ENCODE measurements at regions not wholly inside any gene's neighbourhood (a gene's known extent, or its start where the extent isn't known, plus 50 kb on each side); places are given as distances from the start of the nearest gene placed in this dataset.

DNA sequence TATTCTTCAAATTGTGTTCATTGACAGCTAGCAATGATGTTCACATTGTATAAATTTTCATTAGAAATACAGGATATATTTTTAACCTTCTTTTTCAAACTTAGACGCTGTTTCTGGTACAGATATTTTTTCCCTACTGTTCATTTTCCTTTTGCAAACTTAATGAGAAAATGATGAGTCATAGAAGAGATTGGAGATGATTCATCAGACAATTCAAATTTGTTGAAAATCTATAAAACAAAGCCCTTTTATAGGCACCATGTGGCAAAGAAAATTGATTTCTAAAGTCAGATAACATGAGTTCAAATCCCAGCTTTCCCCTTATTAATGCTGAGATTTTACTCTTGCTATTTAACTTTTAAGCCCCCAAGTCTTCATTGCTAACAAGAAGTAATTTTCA is 728.8 kb upstream of the DDX18 start:
- no peak for DNase-seq

DNA sequence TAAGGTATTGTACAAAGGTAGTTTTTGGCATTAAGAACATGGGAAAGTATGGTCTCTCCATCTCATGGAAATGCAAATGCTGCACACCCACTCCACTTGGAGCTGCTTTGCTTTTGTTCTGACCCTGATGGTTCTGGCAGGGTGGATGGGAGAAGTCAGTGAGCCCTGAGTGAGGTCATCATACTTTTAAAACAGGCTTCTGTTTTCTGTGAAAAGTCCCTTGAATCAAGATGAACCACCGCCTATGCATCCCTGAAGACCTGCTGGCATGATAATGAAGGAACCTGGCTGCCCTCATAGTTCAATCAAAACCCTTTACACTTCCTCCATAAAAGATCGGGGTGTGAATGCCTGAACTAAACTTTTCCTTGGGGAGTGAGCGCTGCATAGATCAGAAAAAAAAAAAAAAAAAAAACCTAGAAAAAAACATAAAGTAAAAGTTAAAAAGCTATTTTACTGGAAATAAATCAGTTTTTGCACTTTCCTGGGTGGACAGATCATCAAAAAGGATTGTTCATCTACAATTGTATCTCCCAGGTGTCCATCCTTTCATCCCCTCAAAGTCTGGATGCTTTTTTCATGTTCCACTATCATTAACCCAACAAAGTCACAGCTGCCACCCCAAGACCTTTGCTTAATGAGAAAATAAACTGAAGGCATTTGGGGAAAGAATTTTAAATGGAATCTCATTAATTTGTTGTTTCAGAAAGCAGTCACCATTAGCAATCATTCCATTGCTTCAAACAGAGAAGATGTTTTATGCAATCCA is 728.1 kb upstream of the DDX18 start:
- no peak for DNase-seq

DNA sequence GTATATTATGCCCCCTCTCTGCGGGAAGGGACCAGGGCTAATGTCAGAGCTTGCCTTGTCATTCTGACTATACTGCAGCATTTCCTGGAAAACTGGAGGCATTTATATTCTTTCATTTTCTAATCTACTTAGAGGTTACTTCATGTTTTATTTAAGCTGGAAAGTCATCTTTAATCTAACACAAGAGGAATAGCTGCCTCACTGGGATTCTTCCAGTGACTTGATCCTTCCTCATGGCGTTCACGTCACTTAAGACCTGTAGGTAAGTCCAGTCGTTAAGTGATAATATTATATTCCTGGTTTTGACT is 727.6 kb upstream of the DDX18 start:
- DNase-seq = no peak

DNA sequence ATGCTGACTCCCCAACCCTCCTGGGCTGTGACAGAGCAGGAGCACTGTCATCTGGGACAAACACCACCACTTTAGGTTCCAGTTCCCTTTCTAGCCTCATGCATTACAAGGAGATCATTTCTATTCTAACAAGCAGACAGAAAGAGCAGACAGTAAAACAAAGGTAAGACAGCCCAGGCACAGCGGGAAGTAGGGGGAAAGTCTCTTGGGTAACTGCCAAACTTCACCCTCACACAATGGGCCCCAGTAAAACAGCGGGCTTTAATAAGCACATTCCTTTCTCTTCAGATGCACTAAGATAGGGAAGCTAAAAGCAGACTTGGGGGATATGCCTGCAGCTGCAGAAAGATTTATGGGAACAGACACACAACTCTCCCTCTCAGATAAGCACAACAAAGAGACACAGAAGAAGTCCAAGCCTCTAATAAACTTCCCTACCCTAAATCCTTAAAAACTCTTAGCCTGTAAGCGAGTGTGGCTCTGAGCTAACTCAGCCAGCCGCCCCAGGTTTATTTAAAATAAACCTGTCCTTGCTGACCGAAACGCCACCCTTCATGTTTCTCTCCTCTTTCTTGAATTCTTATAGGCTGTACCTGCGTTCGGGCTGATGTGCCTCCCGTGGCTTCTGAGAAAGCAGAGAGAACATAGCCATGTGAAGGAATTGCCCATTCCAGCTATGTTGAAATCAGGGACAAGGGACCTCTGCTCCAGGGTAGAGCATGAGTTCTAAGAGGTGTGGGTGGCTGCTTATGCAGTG is 726.8 kb upstream of the DDX18 start:
- DNase-seq = no peak

DNA sequence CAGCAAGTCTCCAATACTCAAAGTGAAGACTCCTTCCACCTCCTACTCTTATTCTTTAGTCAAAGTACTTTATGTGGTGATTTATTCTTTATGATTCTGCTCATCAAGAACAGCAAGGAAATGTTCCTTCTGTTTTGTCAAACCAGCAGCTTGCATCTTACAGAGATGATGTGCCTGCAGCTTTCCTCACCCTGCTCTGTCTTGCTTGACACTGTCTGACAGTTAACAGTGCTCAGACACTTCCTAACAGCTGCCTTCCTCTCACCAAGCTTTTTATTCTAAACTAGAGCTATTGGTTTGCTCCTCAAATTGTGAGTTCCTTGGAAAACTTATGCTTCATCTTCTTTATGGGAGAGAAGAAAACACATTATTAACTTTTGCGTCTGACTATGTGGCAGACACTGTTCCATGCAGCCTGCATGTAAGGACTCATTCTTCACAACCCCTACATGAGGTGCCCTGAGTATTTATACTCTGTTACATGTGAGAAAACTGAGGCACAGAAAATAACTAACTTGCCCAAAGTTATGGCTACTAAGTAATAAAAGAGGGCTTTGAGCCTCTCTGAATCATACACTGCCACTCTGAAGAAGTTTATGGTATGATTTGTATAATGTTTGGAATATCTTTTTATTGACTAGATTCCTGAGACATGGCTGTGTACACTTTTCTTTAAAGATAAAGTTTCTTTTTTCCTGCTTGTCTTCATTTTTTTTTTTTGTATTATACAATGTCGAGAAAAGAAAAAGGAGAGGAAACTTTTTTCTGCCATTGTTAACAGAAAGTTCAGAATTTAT is 723.3 kb upstream of the DDX18 start:
- no peak for DNase-seq

DNA sequence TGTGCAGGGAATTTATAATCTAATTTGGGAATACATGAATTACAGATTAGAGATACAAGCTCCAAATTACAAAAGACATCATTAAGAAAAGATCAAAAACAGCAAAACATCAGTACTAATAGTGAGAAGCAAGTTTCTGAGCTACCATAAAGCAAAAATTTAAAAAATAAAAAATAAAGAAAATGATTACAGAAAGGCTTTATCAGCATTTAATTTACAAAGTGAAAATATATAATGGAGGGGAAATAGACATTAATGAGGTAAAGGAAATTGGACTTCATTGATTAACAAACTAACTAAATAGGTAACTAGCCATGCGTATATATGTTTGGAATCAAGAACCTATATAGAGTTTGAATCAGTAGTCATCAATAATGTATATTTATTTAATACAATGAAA is 712.9 kb upstream of the DDX18 start:
- DNase-seq = no peak

DNA sequence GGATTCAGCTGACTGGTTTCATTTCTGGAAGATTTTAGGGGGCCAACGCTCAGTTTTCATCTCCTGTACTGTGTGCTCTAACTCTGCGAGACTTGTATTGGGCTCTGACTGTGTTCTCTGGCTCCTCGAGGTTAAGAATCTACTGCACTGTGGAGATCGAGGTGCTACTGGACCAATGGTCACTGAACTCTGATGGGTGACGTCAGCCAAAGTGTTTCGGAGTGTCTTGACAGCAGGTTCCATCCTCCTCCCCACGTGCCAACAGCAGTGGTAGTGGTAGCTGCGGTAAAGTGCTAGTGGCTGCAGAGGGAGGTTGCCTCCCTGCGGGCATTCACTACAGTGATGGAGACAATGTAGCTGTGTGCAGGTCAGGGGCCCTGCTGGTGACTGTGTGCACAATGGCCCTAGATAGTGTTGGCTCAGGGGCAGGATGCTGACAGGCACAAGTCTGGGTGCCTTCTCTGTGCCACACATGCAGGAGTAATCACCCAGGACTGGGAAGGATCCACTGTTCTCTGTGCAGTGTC is 705.7 kb upstream of the DDX18 start:
- no peak for DNase-seq

DNA sequence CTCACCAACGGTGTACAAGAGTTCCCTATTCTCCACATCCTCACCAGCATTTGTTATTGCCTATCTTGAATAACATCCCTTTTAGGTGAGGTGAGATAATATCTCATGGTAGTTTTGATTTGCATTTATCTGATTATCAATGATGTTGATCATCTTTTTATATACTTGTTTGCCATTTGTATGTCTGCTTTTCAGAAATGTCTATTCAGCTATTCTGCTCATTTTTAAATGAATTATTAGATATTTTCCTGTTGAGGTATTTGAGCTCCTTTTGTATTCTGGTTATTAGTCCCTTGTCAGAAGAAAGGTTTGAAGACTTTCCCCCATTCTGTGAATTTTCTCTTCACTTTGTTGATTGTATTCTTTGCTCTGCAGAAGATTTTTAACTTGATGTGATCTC is 695.5 kb upstream of the DDX18 start:
- DNase-seq = no peak

DNA sequence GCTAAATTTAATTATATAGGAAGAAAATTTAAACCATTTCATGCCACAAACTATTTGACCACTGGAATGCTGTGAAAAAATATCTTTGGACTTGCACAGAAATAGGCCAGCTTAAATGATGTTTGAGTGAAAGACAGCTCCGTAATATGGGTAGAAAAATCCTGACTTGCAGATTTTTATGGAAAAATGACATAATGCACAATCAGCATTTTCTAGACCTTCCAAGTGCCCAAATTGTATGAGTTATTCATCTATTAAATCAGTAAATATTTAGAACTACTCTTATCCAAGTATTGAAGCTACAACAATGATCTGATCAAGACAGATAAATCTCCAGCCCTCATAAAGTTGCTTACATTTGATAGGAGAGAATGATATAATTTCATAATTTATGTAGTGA is 691.1 kb upstream of the DDX18 start:
- DNase-seq = no peak

DNA sequence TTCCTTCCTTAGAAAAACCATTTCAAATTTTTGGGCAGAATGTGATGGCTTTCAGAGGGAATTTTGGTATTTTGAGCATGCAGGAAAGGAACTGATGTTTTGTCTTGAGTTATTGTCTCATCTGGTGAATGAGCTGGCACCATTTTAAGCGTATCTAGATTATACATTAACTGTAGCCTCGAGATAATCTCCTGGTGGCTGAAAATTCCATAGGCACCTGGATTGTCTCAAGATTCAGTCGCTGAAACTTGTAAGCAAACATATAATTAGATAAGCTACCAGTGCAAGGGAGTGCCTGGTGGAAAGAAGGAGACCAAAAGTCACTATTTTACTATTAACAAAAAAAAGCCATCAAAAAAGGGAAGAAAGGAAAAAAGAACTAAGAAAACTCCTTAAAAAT is 687.8 kb upstream of the DDX18 start:
- no peak for DNase-seq

DNA sequence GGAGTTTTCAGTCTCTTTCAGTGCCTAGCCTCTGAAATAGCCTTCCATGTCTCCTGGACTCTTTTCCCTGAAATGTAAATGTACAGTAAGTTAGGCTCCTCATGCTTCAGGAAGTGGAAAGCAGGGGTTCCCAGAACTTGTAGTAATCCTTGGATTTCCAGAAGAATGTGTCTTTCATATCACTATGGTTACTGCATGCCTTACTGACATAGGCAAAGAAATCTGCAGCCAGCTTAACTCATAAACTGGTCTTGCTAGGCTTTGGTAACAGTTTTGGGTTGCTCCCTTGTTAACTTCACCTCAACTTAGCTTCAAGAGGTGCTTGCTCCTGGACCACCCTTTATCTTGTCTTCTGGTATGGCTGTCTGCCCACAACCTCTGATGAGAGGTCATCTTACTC is 686.8 kb upstream of the DDX18 start:
- no peak for DNase-seq

DNA sequence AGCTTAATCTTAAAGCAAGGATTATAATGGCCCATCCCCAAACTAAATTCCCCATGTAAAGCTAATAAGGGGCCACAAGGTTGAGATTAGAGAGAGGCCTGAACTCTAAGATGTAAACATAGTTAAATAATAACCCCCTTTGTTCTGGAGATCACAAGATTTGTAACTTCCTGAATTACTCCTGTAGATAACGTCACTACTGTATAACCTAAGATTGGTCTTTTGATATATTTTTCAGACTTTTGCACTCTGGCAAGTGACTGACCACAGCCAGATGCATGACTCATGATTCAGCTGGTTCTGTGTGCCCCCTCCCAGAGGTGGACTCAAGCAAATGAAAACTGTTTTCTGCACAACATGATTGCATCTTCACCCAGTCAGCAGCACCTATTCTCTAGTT is 686.0 kb upstream of the DDX18 start:
- DNase-seq = no peak

DNA sequence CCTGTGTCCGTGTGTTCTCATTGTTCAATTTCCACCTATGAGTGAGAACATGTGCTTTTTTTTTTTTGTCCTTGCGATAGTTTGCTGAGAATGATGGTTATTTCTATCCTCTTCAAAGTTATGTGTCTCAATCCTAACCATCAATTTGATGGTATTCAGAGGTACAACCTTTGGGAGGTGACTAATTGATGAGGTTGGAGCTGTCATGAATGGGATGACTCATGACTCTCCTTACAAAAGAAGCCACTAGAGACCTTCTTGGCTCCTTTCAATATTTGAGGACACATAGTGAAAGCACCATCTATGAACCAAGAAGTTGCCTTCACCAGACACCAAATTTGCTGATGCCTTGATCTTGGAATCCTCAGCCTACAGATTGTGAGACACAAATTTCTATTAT is 677.1 kb upstream of the DDX18 start:
- no peak for DNase-seq

DNA sequence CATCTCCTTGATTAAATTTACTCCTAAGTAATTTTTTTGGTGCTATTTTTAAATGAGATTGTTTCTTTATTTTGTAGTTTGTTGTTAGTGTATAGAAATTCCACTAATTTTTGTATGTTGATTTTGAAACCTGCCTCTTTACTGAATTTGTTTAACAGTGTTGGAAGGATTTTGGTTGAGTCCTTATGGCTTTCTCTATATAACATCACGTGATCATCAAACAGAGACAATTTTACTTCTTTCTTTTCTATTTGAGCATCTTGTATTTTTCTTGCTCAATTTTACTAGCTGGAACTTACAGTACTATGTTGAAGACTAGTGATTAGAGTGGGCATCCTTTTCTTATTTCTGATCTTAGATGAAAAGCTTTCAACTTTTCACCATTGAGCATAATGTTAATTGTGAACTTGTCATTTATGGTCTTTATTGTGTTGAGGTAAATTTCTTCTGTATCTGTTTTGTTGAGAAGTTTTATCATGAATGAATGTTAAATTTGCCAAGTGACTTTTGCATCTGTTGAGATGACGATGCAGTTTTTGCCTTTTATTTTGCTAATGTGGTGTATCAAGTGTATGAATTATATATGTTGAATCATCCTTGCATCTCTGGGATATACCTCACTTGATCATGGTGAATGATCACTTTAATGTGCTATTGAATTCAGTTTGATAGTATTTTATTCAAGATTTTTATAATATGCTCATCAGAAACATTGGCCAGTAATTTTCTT is 645.3 kb upstream of the DDX18 start:
- DNase-seq = no peak

DNA sequence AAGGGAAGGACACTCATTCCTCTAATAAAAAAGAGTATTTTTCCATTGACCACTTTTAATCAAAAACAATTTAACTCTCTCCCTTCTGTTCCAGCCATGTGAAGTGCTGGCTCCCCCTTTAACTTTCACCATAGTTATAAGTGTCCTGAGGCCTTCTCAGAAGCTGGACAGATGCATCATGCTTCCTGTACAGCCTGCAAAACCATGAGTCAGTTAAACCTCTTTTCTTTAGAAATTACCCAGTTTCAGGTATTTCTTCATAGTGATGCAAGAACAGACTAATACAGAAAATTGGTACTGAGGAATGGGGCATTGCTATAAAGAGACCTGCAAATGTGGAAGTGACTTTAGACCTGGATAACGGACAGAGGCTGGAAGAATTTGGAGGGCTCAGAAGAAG is 643.6 kb upstream of the DDX18 start:
- DNase-seq = no peak

DNA sequence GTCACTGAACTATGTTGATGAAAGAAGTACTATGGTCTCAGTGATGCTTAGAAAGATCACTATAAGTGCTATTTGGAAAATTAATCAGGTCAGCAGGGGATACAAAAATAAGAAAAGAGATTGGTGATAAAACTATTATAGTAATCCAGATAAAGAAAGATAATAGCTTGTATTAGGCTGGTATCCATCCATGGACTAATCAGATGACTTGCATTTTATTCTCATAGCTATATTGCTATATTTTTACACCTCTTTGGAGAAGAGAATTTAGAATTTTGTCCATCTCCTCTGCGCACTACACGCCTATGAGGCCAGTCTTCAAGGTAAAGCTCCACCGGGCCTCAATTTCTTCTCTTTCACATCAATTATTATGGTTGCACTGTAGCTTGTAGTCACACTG is 635.1 kb upstream of the DDX18 start:
- no peak for DNase-seq

DNA sequence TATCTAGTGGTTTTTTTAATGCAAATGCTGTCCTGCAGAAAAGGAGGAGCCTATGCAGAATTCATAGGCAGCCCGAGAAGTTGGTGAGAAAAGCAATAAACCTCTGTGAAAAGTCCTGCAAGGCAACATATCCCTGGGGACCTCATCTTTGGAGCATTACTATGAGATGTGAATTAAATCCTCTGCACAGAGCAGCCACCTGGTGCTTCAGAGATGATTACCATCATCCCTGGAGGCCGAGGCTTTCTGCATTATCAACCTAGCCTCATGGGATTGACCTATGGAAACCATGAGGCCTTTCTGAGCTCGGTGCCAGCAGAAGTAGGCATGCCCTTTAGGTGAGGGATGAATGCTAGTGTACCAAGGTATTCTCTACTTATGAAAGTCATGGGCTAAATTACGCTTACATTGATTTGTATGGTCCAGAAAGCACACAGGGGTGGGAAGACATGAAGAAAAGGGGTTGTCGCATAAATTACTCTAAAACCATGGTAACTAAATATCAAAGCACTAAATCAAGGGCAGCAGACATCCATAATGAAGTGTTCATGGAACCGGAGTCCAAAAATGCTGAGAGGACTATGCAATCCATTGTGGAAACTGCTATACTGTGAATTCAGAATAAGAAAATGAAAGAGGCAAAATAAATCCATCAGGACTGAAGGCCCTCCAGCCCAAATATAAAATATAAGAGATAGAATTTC is 623.5 kb upstream of the DDX18 start:
- no peak for DNase-seq

DNA sequence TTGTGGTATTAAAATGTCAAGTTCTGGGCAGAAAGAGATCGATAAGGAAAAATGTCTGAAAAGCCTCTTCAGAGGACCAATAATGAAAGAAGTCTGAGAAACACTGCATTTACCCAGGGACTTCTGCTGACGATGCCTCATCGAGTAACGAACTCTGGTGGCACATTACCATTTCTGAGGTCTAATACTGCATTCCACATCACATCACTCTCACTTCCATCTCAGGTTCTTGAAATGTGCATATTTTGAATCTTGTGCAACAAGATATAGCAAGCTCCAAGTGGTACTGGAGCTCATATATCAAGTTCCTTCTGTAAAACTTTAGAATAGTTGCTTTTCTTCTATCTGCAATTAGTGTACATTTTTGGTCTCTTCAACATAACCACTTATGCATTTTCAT is 619.1 kb upstream of the DDX18 start:
- no peak for DNase-seq

DNA sequence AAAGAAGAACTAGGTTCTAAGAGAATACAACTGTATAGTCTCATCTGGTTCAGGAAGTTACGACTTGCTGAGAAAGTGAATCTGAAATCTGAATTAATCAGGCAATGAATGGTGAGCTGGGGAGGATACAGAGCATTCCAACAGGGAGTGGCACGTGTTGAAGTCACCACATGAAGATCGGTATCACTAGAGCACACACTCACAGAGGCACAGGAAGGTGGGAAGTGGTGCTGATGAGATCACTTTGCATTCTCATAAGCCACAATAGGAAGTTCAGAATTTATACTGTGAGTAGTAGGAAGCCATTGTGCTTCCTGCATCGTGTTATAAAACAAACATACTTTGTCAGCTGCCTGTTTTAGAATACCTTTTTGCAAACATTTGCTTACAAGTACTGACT is 615.0 kb upstream of the DDX18 start:
- DNase-seq = no peak

DNA sequence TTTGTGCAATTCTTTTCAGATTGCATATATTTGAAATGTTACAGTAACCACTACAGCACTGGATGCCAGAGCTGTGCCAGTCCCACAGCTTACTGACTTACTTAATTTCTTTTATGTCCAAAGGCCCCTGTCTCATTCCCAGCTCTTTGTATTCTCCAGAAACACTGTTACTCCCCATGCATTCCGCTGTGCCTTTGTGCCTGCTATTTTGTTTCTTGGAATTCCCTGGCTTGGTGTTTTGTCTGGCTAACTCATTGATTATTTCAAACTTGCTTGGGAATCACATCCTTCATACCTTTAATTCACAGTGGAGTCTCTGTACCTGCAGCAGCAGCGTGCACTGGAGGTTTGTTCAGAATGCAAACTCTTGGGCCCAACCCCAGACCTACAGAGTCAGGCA is 601.9 kb upstream of the DDX18 start:
- DNase-seq = no peak

DNA sequence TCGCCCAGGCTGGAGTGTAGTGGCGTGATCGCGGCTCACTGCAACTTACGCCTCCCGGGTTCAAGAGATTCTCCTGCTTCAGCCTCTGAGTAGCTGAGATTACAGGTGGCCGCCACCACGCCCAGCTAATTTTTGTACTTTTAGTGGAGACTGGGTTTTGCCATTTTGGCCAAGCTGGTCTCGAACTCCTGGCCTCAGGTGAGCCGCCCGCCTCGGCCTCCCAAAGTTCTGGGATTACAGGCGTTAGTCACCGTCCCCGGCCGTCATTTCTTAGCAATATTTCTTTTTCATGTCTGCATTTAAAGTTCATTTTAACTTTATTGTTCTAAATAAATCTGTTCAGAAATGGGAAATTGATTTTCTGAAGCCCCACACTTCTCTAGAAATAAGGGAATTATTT is 597.3 kb upstream of the DDX18 start:
- no peak for DNase-seq

DNA sequence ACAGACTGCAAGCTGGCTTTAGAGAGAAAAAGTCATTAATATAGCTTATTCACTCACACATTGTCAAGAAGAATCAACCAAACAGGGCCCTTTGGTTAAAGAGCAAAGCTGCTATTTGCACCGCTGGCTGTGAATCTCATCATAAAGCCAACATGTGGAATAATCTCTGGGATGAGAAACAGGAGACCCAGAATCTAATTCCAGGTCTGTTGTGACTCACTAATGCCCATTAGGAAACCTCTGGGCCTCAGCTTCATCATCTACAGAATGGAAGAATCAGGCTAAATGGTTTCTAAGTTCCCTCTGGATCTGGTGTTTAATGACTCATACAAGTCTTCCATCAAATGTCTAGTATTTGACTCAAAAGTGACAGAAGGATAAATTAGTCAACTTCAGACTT is 591.7 kb upstream of the DDX18 start:
- no peak for DNase-seq

DNA sequence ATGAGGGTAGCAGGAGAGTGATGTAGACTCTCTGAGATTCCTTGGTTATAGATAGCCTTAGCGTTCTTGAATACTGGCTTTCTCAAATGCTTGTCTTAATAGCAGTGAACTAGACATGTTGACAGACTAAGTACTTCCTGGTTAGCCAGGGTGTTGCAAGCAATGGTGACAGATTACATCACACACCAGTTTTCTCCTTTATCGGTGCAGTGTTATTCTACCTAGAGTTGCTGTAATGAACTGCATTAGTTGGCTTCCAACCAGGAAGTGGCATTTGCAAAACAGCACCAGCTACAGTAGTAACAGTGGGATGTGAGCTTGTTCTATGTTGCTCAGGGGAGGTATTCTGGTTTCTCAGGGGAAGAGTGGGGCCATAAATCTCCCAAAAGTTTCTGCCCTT is 582.2 kb upstream of the DDX18 start:
- no peak for DNase-seq
